LNCaP clone FGC (cell line): ENCODE measurements at regions not wholly inside any gene's neighbourhood (a gene's known extent, or its start where the extent isn't known, plus 50 kb on each side); places are given as distances from the start of the nearest gene placed in this dataset.

Experiments
- DNase-seq: peaks from one replicate; pipeline ENCODE4 v3.0.0-alpha.2; 2011; ENCODE audit warnings: low read depth
- H3K4me3 ChIP-seq: 2 replicates; pipeline ENCODE4 v1.5.1; 2011; ENCODE audit warnings: mild to moderate bottlenecking, low read depth, low read length, control low read depth
- TF ChIP-seq, protein P1 (sequence below): IDR thresholded peaks from 2 replicates; pipeline ENCODE4 v1.5.1; 2012; ENCODE audit warnings: mild to moderate bottlenecking; ENCODE audit not compliant: control insufficient read depth, insufficient read depth; ENCODE audit errors: extremely low read depth

DNA sequence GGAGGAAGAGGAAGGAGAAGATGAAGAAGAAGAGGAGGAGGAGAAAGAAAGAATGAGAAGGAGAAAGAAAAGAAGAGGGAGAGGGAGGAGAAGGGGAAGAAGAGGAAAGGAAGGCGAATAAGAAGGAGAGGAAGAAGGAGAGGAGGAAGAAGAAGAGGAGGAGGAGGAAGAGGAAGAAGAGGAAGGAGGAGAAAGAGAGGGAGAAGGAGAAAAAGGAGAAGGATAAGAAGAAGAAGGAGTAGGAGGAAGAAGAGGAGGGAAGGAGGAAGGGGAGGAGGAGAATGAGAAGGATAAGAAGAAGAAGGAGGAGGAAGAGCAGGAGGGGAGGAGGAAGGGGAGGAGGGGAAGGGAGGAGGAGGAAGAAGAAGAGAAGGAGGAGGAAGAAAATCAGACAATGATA lies 149.2 kb upstream of the LYZL2 start:
- H3K4me3 ChIP-seq = no peak overlapping the region
- no peak for DNase-seq
- TF ChIP-seq, protein P1, sequence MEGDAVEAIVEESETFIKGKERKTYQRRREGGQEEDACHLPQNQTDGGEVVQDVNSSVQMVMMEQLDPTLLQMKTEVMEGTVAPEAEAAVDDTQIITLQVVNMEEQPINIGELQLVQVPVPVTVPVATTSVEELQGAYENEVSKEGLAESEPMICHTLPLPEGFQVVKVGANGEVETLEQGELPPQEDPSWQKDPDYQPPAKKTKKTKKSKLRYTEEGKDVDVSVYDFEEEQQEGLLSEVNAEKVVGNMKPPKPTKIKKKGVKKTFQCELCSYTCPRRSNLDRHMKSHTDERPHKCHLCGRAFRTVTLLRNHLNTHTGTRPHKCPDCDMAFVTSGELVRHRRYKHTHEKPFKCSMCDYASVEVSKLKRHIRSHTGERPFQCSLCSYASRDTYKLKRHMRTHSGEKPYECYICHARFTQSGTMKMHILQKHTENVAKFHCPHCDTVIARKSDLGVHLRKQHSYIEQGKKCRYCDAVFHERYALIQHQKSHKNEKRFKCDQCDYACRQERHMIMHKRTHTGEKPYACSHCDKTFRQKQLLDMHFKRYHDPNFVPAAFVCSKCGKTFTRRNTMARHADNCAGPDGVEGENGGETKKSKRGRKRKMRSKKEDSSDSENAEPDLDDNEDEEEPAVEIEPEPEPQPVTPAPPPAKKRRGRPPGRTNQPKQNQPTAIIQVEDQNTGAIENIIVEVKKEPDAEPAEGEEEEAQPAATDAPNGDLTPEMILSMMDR = no peak

DNA sequence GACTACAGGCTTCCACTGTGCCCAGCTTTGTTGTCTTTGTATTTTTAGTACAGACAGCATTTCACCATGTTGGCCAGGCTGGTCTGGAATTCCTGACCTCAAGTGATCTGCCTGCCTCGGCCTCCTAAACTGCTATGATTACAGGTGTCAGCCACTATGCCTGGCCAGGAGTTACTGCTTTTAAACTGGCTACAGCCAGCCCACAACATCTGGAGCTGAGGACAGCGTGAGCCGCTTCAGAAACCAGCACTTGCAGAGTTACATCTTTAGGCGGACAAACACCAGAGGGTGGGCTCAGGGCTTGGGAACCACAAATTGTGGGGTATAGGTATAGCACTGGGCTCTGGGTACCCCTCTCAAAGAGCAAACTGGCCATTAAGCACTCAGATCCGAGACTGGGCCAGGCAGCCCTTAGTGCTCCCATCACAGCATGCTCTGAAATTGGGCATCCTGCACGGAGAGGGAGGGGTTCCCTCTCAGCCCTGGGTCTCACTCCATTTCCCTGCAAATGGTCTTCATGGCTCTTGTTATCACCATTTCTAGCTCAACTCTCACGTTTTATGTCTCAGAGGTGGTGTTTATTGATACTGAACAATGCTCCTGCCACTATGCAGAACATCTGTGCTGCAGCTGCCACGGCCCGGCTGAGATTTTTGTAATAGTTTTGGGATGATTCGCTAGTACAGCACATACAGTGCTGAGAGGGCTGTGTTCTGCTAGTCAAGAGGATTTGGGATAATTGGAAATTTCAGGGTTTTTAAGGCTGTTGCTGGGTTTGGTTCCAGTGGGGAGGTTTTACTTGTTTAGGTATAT lies 146.4 kb upstream of the LYZL2 start:
- TF ChIP-seq, protein P1 = no peak

DNA sequence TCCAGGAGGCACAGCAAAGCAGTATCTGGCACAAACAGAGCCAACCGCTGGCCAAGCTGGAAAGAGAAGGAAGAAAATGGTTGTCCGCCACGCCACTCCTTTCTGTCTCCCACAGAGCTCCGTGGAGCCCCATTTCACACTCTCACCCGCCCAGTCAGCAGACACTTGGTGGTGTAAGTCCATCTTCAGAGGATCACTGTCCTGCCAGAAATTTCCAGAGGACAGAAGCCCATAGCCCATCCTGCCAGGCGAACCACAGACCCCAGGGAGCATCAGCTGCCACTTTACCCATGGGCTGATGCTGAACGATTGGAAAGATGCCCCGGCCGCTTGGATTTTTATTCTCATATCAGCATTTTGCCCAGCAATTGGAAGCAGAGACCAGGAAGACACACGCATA lies 144.7 kb upstream of the LYZL2 start:
- DNase-seq = no peak
- TF ChIP-seq, protein P1 = no peak
- no peak overlapping the region for H3K4me3 ChIP-seq

More for the DNA sequence above, 146.4 kb upstream of the LYZL2 start:
- no peak for DNase-seq
- no peak overlapping the region for H3K4me3 ChIP-seq

DNA sequence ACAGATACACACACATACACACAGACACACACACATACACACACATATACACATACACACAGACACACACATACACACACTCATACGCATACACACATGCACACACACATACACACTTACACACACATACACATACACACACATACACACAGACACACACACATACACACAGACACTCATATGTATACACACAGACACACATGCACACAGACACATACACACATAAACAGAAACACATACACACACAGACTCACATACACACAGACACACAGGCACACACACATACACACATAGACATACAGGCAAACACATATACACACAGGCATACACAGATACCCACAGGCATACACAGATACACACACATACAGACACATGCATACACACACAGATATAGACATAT lies 143.9 kb upstream of the LYZL2 start:
- TF ChIP-seq, protein P1 = no peak
- no peak for DNase-seq
- H3K4me3 ChIP-seq = no peak overlapping the region

DNA sequence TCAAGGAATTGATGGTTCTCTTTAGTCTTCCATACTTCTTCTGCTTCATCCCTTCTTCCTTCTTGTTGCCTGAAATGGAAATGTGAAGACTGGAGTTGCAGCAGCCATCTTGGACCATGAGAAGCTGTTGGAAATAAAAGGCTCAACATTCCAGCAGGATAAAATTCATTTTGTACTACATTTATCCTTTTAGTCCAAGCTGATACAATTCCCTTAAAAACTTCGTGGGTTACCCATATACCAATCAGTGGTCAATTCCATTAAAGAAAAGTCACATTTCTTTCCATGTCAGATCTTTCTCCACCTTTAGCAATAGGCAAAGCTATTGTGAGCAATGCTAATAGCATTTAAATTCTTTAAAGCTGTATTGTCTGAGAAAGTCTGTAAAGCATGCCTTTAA lies 141.3 kb upstream of the LYZL2 start:
- no peak for DNase-seq
- no peak overlapping the region for H3K4me3 ChIP-seq
- TF ChIP-seq, protein P1 = no peak

DNA sequence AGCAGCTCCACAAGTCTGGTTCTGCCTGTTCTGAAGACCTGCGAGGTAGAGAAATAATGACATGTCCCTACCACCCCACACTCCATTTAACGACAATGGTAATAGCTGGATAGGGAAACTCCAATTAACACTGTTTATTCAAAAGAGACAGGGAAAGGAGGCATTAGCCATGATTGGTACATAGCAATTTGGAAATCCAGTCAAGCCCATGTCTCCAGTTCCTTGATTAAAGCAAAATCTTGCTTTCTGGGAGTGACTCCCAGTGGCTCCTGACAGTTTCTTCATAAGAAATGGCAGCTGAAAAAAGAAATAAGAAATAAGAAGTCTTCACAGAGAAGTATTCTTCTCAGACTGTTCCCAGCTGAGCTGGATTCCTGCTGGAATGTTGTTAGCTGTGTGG lies 140.7 kb upstream of the LYZL2 start:
- TF ChIP-seq, protein P1 = no peak
- DNase-seq = no peak
- no peak overlapping the region for H3K4me3 ChIP-seq

DNA sequence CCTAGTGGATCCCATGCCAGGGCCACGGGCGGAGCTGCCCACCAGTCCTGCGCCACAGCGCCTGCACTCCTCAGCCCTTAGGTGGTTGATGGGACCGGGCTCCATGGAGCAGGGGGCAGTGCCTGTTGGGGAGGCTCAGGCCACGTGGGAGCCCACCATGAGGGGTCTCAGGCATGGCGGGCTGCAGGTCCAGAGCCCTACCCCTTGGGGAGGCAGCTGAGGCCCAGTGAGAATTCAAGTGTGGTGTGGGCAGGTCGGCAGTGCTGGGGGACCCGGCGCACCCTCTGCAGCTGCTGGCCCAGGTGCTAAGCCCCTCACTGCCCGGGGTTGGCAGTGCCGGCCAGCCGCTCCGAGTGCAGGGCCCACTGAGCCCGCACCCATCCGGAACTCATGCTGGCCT lies 139.8 kb upstream of the LYZL2 start:
- TF ChIP-seq, protein P1 = no peak
- no peak overlapping the region for H3K4me3 ChIP-seq
- DNase-seq = no peak
